Neural cell (in vitro differentiated cells): ENCODE measurements at regions not wholly inside any gene's neighbourhood (a gene's known extent, or its start where the extent isn't known, plus 50 kb on each side); places are given as distances from the start of the nearest gene placed in this dataset.

ENCODE experiments used
- H2AFZ ChIP-seq: fragments of 200-600, 300-800 bp; sonication (generic), shearing (Covaris generic); 2 replicates; pipeline ENCODE4 v1.6.0; 2014; ENCODE audit warnings: low read depth, mild to moderate bottlenecking, antibody characterized with exemption, low read length, moderate library complexity
- H3F3A ChIP-seq: fragments of 200-600 bp; shearing (Covaris generic); 2 replicates; pipeline ENCODE4 v1.6.1; 2016; ENCODE audit warnings: mild to moderate bottlenecking, moderate library complexity, mixed read lengths, antibody characterized with exemption, low read length; ENCODE audit not compliant: insufficient read depth, poor library complexity, severe bottlenecking
- H3K27ac ChIP-seq: fragments of 200-600, 300-800 bp; sonication (generic), shearing (Covaris generic); 2 replicates; pipeline ENCODE4 v1.5.1; 2014; ENCODE audit warnings: mild to moderate bottlenecking, low read length, moderate library complexity
- H3K27me3 ChIP-seq: fragments of 300-800, 200-600 bp; sonication (generic), shearing (Covaris generic); 2 replicates; pipeline ENCODE4 v1.6.0; 2014; ENCODE audit warnings: mild to moderate bottlenecking, low read depth, low read length, moderate library complexity; ENCODE audit not compliant: insufficient read depth
- H3K36me3 ChIP-seq: fragments of 300-800, 200-600 bp; sonication (generic), shearing (Covaris generic); 2 replicates; pipeline ENCODE4 v1.5.1; 2014; ENCODE audit warnings: mild to moderate bottlenecking, antibody characterized with exemption, low read length, moderate library complexity; ENCODE audit not compliant: insufficient read depth
- H3K4me2 ChIP-seq: fragments of 300-800, 200-600 bp; sonication (generic), shearing (Covaris generic); 2 replicates; pipeline ENCODE4 v1.6.0; 2014; ENCODE audit warnings: mild to moderate bottlenecking, low read length
- H3K4me3 ChIP-seq: fragments of 300-800, 200-600 bp; sonication (generic), shearing (Covaris generic); 2 replicates; pipeline ENCODE4 v1.5.1; 2014; ENCODE audit warnings: mild to moderate bottlenecking, low read length, moderate library complexity
- H3K79me2 ChIP-seq: fragments of 200-600 bp; shearing (Covaris generic); replicated peaks from 2 replicates; pipeline ENCODE4 v1.6.0; 2014; ENCODE audit warnings: mild to moderate bottlenecking, low read length, moderate library complexity; ENCODE audit not compliant: insufficient read depth
- H3K9ac ChIP-seq: fragments of 300-800, 200-600 bp; sonication (generic), shearing (Covaris generic); 2 replicates; pipeline ENCODE4 v1.6.1; 2016; ENCODE audit warnings: mild to moderate bottlenecking, low read length, mixed read lengths
- H3K9me2 ChIP-seq: fragments of 200-600 bp; shearing (Covaris generic); 2 replicates; pipeline ENCODE4 v1.6.1; 2016; ENCODE audit warnings: mild to moderate bottlenecking, low read length, mixed read lengths; ENCODE audit not compliant: insufficient read depth
- H3K9me3 ChIP-seq: fragments of 200-600, 300-800 bp; sonication (generic), shearing (Covaris generic); 2 replicates; pipeline ENCODE4 v1.6.1; 2016; ENCODE audit warnings: mild to moderate bottlenecking, mixed run types, low read length, moderate library complexity, mixed read lengths
- H4K20me1 ChIP-seq: fragments of 200-600 bp; shearing (Covaris generic); 2 replicates; pipeline ENCODE4 v1.6.1; 2016; ENCODE audit warnings: mild to moderate bottlenecking, mixed run types; ENCODE audit not compliant: insufficient read depth
- CTCF ChIP-seq: fragments of 450-650 bp; IDR thresholded peaks from 2 replicates; pipeline ENCODE4 v1.5.1; 2014; ENCODE audit warnings: antibody characterized with exemption, mild to moderate bottlenecking, moderate library complexity; ENCODE audit not compliant: poor library complexity, severe bottlenecking
- EP300 ChIP-seq: fragments of 450-650 bp; conservative IDR thresholded peaks from 2 replicates; pipeline ENCODE4 v1.6.1; 2014; ENCODE audit warnings: antibody characterized with exemption, mild to moderate bottlenecking, moderate library complexity; ENCODE audit not compliant: poor library complexity, severe bottlenecking
- EZH2 ChIP-seq: fragments of 200-600, 300-800 bp; shearing (Covaris generic), sonication (generic); IDR thresholded peaks from 2 replicates; pipeline ENCODE4 v1.6.1; 2014; ENCODE audit warnings: antibody characterized with exemption, low read length, borderline replicate concordance, mild to moderate bottlenecking; ENCODE audit not compliant: insufficient read depth, poor library complexity, severe bottlenecking
- MXI1 ChIP-seq: fragments of 450-650 bp; conservative IDR thresholded peaks from 2 replicates; pipeline ENCODE4 v1.6.1; 2014; ENCODE audit warnings: antibody characterized with exemption, mild to moderate bottlenecking; ENCODE audit not compliant: poor library complexity, severe bottlenecking
- POLR2AphosphoS5 ChIP-seq: IDR thresholded peaks from 2 replicates; pipeline ENCODE4 v1.6.1; 2012
- RAD21 ChIP-seq: fragments of 450-650 bp; conservative IDR thresholded peaks from 2 replicates; pipeline ENCODE4 v1.6.1; 2014; ENCODE audit warnings: antibody characterized with exemption, mild to moderate bottlenecking, moderate library complexity
- SMC3 ChIP-seq: fragments of 450-650 bp; conservative IDR thresholded peaks from 2 replicates; pipeline ENCODE4 v1.6.1; 2014; ENCODE audit warnings: antibody characterized with exemption, mild to moderate bottlenecking, moderate library complexity; ENCODE audit not compliant: poor library complexity
- TAF1 ChIP-seq: IDR thresholded peaks from 2 replicates; pipeline ENCODE4 v1.6.1; 2012; ENCODE audit warnings: low read depth
- TF ChIP-seq, protein P1 (sequence below): IDR thresholded peaks from 2 replicates; pipeline ENCODE4 v1.6.1; 2012; ENCODE audit warnings: borderline replicate concordance

DNA sequence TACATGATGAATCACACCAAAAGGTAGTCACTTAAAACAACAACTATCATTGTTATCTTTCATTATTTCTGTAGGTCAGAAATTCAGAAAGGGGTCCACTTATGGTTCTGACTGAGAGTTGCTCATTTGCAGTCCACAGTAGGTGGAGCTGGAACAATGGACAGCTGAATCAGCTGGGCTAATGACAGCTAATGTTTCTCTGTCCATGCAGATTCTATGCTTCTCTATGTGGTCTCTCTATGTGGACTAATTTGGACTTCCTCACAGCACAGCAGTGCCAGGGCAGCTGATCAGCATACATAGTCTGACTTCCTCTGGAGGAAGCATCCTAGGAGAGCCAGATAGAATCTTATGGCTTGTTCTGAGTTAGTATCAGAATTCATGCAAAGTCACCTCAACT, 131.7 kb upstream of the INTU start:
- Histone ChIP-seq H3K36me3 (no peaks in the 10 kb centered on the region), H3F3A (no peaks in the 10 kb centered on the region), H3K9ac (no peak overlapping the region), H2AFZ (no peak overlapping the region), H3K4me3 (no peak overlapping the region), H4K20me1 (no peaks in the 10 kb centered on the region), H3K27me3 (no peaks in the 10 kb centered on the region), H3K79me2 (no peaks in the 10 kb centered on the region), H3K27ac (no peak overlapping the region), H3K9me2 (no peaks in the 10 kb centered on the region), H3K9me3 (no peaks in the 10 kb centered on the region), H3K4me2 (no peak overlapping the region)
- TF ChIP-seq MXI1, result no peak
- TF ChIP-seq RAD21, result no peak
- no peak for TF ChIP-seq TAF1
- no peak for TF ChIP-seq EP300
- no peak for TF ChIP-seq CTCF
- TF ChIP-seq, protein P1, sequence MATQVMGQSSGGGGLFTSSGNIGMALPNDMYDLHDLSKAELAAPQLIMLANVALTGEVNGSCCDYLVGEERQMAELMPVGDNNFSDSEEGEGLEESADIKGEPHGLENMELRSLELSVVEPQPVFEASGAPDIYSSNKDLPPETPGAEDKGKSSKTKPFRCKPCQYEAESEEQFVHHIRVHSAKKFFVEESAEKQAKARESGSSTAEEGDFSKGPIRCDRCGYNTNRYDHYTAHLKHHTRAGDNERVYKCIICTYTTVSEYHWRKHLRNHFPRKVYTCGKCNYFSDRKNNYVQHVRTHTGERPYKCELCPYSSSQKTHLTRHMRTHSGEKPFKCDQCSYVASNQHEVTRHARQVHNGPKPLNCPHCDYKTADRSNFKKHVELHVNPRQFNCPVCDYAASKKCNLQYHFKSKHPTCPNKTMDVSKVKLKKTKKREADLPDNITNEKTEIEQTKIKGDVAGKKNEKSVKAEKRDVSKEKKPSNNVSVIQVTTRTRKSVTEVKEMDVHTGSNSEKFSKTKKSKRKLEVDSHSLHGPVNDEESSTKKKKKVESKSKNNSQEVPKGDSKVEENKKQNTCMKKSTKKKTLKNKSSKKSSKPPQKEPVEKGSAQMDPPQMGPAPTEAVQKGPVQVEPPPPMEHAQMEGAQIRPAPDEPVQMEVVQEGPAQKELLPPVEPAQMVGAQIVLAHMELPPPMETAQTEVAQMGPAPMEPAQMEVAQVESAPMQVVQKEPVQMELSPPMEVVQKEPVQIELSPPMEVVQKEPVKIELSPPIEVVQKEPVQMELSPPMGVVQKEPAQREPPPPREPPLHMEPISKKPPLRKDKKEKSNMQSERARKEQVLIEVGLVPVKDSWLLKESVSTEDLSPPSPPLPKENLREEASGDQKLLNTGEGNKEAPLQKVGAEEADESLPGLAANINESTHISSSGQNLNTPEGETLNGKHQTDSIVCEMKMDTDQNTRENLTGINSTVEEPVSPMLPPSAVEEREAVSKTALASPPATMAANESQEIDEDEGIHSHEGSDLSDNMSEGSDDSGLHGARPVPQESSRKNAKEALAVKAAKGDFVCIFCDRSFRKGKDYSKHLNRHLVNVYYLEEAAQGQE, result no peak
- no peak for TF ChIP-seq SMC3
- TF ChIP-seq EZH2, result no peak
- no peak for TF ChIP-seq POLR2AphosphoS5

DNA sequence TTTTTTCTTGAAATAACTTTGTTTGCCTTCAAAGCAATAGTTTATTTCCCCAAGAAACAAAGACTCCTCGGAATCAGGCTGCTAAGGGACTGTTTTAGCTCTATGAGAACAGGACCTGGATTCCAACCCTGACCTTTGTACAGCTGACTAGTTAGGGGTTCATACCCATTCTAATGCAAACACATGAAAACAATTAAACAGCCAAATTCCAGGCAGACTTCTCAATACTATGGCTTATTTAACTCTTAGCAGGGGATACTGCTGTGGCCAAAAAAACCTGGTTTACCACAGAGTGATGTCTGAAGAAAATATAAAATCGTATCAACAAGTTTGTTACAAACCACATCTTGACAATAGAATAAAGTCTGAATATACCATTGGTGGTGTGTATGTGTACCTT, 129.6 kb upstream of the INTU start:
- Histone ChIP-seq H3K4me2 (no peak overlapping the region), H3K9ac (no peak overlapping the region), H4K20me1 (no peaks in the 10 kb centered on the region), H3K79me2 (no peaks in the 10 kb centered on the region), H3F3A (no peaks in the 10 kb centered on the region), H3K36me3 (no peaks in the 10 kb centered on the region), H2AFZ (no peak overlapping the region), H3K27me3 (no peaks in the 10 kb centered on the region), H3K9me2 (no peaks in the 10 kb centered on the region), H3K27ac (no peak overlapping the region), H3K9me3 (no peaks in the 10 kb centered on the region), H3K4me3 (no peak overlapping the region)
- no peak for TF ChIP-seq RAD21
- no peak for TF ChIP-seq MXI1
- no peak for TF ChIP-seq EZH2
- TF ChIP-seq, protein P1, result no peak
- TF ChIP-seq CTCF, result no peak
- no peak for TF ChIP-seq TAF1
- TF ChIP-seq SMC3, result no peak
- no peak for TF ChIP-seq EP300
- TF ChIP-seq POLR2AphosphoS5, result no peak
